ENCODE measurements at regions not wholly inside any gene's neighbourhood (a gene's known extent, or its start where the extent isn't known, plus 50 kb on each side); places are given as distances from the start of the nearest gene placed in this dataset.

GRCh38 chr4:4772534-4772933 lies 86.9 kb upstream of the MSX1 start:
- no peak for DNase-seq (ENCODE audit: low read depth)

- DNase-seq (ENCODE audit: low read depth), result no peak
Observed at GRCh38 chr4:4771160-4771559, 88.3 kb upstream of the MSX1 start.

- DNase-seq (ENCODE audit: low read depth), result no peak
Observed at GRCh38 chr4:4770610-4771009, 88.9 kb upstream of the MSX1 start.

- no peak for DNase-seq (ENCODE audit: low read depth)
Observed at GRCh38 chr4:4766564-4766963, 92.9 kb upstream of the MSX1 start.

- no peak for DNase-seq (ENCODE audit: low read depth)
Observed at GRCh38 chr4:4765811-4766210, 93.7 kb upstream of the MSX1 start.

- no peak for DNase-seq (ENCODE audit: low read depth)
Observed at GRCh38 chr4:4764558-4764905, 94.9 kb upstream of the MSX1 start.

- DNase-seq (ENCODE audit: low read depth), result no peak
Observed at GRCh38 chr4:4763822-4764557, 95.5 kb upstream of the MSX1 start.

GRCh38 chr4:4762909-4763821 lies 96.3 kb upstream of the MSX1 start:
- DNase-seq (ENCODE audit: low read depth), result peak; percentile 26

- DNase-seq (ENCODE audit: low read depth), result no peak
Observed at GRCh38 chr4:4762300-4762699, 97.2 kb upstream of the MSX1 start.

- no peak for DNase-seq (ENCODE audit: low read depth)
Observed at GRCh38 chr4:4761128-4761982, 98.1 kb upstream of the MSX1 start.

GRCh38 chr4:4759883-4760282 lies 99.6 kb upstream of the MSX1 start:
- DNase-seq (ENCODE audit: low read depth), result no peak

- no peak for DNase-seq (ENCODE audit: low read depth)
Observed at GRCh38 chr4:4759232-4759631, 100.2 kb upstream of the MSX1 start.

- DNase-seq (ENCODE audit: low read depth), result no peak
Observed at GRCh38 chr4:4758681-4759080, 100.8 kb upstream of the MSX1 start.

- no peak for DNase-seq (ENCODE audit: low read depth)
Observed at GRCh38 chr4:4755306-4755705, 104.2 kb upstream of the MSX1 start.

GRCh38 chr4:4754641-4755040 lies 104.8 kb upstream of the MSX1 start:
- no peak for DNase-seq (ENCODE audit: low read depth)

GRCh38 chr4:4753643-4754042 lies 105.8 kb upstream of the MSX1 start:
- DNase-seq (ENCODE audit: low read depth), result no peak

- no peak for DNase-seq (ENCODE audit: low read depth)
Observed at GRCh38 chr4:4752576-4753401, 106.7 kb upstream of the MSX1 start.

GRCh38 chr4:4752025-4752424 lies 107.4 kb upstream of the MSX1 start:
- DNase-seq (ENCODE audit: low read depth), result no peak

GRCh38 chr4:4750187-4750586 lies 109.3 kb upstream of the MSX1 start:
- no peak for DNase-seq (ENCODE audit: low read depth)

GRCh38 chr4:4749137-4749536 lies 110.3 kb upstream of the MSX1 start:
- no peak for DNase-seq (ENCODE audit: low read depth)

- no peak for DNase-seq (ENCODE audit: low read depth)
Observed at GRCh38 chr4:4746444-4746843, 113.0 kb upstream of the MSX1 start.

GRCh38 chr4:4740071-4740470 lies 119.4 kb upstream of the MSX1 start:
- DNase-seq (ENCODE audit: low read depth), result no peak
